NT2/D1 (cell line): ENCODE measurements at regions not wholly inside any gene's neighbourhood (a gene's known extent, or its start where the extent isn't known, plus 50 kb on each side); places are given as distances from the start of the nearest gene placed in this dataset.

ENCODE experiments used
- SUZ12 ChIP-seq: IDR thresholded peaks from 2 replicates; pipeline ENCODE4 v1.6.1; 2011; ENCODE audit not compliant: insufficient read length, insufficient read depth; ENCODE audit errors: extremely low read depth
- YY1 ChIP-seq: IDR thresholded peaks from 2 replicates; pipeline ENCODE4 v1.6.1; 2011; ENCODE audit not compliant: insufficient read length, insufficient read depth

DNA sequence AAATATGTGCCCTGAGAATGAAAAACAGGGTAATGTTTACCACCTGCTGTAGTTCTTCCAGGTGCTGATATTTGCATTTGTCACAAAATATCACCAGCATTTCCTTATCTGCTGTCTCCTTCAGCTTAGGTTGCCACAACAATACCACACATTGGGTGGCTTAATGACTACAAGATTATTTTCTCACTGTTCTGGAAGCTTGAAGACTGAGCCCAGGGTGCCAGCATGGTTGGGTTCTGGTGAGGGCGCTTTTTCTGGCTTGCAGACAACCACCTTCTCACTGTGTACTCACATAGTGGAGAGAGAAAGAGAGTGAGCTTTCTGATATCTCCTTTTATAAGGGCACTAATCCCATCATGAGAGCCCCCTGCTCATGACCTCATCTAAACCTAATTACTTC lies 407.5 kb upstream of the RGPD4 start:
- TF ChIP-seq YY1 (no peak), SUZ12 (no peak)
